D721Med (cell line): ENCODE measurements at regions not wholly inside any gene's neighbourhood (a gene's known extent, or its start where the extent isn't known, plus 50 kb on each side); places are given as distances from the start of the nearest gene placed in this dataset.

Source experiments
- DNase-seq: peaks from one replicate; pipeline ENCODE4 v3.0.0; 2011; ENCODE audit warnings: low spot score; ENCODE audit not compliant: insufficient read length
- FAIRE-seq: peaks from 2 replicates; lab custom pipeline; 2011; peaks lifted over from hg19 to GRCh38; lab: Jason Lieb, UNC
- TF ChIP-seq, protein P1 (sequence below): IDR thresholded peaks from 2 replicates; pipeline ENCODE4 v1.5.1; 2012; ENCODE audit warnings: mild to moderate bottlenecking, control low read depth; ENCODE audit not compliant: insufficient read depth; ENCODE audit errors: missing control alignments

DNA sequence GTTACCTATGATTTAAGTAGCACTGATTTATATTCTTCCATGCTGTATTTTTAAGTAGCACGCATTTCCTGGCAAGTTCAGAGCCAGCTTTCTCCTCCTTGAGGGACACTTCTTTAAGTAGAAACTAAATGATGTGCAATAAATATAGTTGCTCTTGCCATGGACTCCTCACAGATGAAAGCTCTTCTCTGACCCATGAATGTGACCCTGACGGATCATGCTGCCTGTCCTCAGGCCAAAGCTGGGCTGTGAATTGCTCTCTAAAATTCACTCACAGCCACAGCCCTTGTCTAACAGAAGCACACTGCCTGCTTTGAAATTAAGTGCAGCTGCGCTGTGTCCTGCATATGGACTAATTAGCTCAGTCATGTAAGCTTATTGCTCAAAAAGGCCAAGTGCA lies 438.8 kb downstream of the PMP22 start:
- DNase-seq: no peak
- TF ChIP-seq, protein P1, sequence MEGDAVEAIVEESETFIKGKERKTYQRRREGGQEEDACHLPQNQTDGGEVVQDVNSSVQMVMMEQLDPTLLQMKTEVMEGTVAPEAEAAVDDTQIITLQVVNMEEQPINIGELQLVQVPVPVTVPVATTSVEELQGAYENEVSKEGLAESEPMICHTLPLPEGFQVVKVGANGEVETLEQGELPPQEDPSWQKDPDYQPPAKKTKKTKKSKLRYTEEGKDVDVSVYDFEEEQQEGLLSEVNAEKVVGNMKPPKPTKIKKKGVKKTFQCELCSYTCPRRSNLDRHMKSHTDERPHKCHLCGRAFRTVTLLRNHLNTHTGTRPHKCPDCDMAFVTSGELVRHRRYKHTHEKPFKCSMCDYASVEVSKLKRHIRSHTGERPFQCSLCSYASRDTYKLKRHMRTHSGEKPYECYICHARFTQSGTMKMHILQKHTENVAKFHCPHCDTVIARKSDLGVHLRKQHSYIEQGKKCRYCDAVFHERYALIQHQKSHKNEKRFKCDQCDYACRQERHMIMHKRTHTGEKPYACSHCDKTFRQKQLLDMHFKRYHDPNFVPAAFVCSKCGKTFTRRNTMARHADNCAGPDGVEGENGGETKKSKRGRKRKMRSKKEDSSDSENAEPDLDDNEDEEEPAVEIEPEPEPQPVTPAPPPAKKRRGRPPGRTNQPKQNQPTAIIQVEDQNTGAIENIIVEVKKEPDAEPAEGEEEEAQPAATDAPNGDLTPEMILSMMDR: no peak
- no peak for FAIRE-seq

DNA sequence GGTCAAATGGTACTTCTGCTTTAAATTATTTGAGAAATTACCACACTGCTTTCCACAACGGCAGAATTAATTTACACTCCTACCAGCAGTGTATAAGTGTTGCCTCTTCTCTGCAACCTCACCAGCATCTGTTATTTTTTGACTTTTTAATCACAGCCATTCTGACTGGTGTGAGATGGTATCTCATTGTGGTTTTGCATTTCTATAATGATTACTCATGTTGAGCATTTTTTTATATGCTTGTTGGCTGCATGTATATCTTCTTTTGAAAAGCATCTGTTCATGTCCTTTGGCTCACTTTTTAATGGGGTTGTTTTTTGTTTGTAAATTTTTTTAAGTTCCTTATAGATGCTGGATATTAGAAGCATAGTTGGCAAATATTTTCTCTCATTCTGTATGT lies 446.7 kb downstream of the PMP22 start:
- DNase-seq (no peak), FAIRE-seq (no peak)
- TF ChIP-seq, protein P1: no peak

DNA sequence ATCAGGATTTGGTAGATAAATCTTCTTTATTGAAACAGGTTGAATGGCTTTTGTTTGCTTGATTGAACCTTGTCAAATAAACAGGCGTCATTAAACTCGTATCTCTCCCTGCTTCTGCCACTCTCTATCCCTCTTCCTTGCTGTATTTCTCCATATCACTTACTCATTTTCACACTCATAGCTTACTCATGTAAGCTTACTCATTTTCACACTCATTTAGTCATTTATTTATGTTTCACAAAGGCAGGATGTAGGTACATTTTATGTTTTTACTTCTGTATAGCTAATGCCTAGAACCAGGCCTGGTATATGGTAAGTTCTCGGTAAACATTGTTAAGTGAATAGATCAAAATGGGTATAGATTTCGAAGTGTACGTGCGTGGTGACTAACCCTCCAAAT lies 450.0 kb downstream of the PMP22 start:
- FAIRE-seq (no peak), DNase-seq (no peak)
- TF ChIP-seq, protein P1: no peak

DNA sequence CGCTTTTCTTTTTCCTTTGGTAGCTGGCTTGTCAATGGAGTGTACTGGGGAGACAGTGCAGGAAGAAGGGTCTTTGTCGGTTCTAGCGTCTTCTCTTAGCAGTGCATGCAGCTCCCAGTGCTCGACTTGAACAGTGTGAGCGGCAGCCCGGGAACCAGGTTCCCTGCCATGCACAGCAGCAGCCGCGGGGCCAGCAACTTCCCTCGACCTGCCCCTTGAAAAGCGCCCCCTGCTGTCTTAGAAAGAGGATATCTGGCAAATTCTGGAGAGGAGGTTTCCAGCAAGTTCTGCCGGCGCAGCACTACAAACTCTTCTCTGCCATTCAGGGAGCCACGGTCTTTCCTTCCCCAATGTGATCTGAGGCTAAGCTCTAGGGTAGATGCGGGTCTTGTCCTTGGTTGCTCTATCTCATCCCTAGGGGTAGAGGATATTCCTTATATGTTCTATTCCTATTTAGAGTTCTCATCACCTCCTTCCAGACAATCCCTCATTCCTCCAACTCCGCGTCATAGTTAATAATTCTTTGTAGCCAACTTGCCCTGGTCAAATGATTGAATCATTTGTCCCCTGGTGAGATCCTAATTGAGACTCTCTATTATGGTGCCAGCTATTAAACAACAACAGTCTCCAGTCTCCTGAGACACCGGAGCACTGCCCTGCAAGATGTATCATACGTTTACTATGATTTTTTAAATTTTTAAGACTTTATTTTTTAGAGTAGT lies 451.3 kb downstream of the PMP22 start:
- DNase-seq: no peak
- FAIRE-seq: no peak

DNA sequence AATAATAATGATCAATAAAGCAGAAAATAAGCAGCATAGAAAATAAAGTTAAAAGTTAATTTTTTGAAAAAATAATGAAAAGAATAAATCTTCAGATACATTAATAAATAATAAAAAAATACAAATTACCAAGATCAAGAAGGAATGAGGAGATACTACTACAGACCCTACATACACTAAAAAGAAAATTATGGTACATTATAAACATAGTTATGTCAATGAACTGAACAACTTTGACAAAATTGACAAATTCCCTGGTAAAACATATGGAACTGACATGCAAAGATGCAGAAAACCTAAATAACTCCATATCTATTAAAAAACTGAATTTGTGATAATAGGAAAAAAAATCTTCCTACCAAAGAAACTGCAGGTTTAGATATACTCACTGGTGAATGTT lies 456.7 kb downstream of the PMP22 start:
- DNase-seq: no peak
- no peak for FAIRE-seq
- TF ChIP-seq, protein P1: no peak

More for the DNA sequence above, 451.3 kb downstream of the PMP22 start:
- TF ChIP-seq, protein P1: no peak

DNA sequence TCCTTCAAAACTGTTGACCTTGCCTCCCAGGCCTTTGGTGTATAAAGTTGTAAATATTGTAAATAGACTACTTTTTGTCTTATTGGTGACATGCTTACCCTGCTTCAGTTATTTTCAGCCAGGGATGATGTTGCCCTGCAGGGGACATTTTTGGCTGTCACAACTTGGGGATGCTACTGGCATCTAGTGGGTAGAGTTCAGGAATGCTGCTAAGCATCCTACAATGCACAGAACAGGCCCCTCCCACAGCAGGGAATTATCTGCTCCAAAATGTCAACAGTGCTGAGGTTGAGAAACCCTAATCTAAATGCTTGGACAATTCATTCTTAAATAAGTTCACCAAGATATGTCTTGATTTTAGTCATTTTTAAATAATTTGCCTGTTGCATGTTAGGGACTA lies 459.8 kb downstream of the PMP22 start:
- no peak for FAIRE-seq
- no peak for DNase-seq
- TF ChIP-seq, protein P1: no peak

DNA sequence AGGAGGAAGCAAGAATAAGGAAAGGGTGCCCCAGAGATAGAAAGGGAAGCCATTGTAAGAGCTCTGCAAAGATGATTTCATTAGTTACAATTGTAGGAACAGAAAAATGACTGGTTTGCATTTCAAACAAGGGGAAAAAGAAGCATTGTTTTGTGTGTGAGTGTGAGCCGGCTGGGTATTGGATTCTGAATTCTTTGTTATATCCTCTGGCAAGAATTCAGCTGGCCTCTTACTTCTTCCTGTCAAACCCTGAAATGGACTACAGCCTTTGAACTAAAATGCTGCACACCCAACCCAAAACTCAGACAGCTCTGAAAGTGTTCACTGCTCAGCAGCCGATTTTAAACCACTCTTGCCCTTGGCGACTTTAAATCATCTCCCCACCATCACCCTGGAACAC lies 461.3 kb downstream of the PMP22 start:
- FAIRE-seq (no peak), DNase-seq (no peak)
- TF ChIP-seq, protein P1: no peak
